Keratinocyte (primary cell): ENCODE measurements at regions not wholly inside any gene's neighbourhood (a gene's known extent, or its start where the extent isn't known, plus 50 kb on each side); places are given as distances from the start of the nearest gene placed in this dataset.

ENCODE experiments used
- CTCF ChIP-seq, 3 experiments: IDR thresholded peaks in 1 of 3; conservative IDR thresholded peaks in 1 of 3; optimal IDR thresholded peaks in 1 of 3; 2 replicates in 2 of 3; 3 replicates in 1 of 3; pipeline versions ENCODE3 to v1.5.1; 2011; ENCODE audit warnings: low read length in 3 of 3, mild to moderate bottlenecking in 3 of 3, moderate library complexity in 2 of 3, control low read depth in 1 of 3, inconsistent platforms in 1 of 3; ENCODE audit not compliant: insufficient read depth in 2 of 3; ENCODE audit errors: extremely low read depth in 1 of 3
- EZH2 ChIP-seq: IDR thresholded peaks from one replicate; pipeline ENCODE4 v1.6.1; 2012; ENCODE audit warnings: inconsistent platforms, mild to moderate bottlenecking, low read length, moderate library complexity

DNA sequence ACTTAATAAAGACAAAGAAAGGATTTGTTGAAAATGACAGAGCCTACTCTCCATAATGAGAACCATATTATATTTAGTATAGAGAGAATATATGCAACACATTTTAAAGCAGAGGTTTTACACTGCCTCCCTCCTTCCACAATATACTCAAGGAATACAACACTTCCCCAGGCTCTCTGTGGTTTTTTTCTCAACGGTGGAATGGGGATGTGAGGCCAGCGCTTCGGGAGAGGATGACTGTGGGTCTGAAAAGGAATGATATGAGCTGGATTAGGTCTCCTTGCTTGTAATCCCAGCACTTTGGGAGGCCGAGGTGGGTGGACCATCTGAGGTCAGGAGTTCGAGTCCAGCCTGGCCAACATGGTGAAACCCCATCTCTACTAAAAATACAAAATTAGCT, 348.7 kb upstream of the KLF3 start:
- TF ChIP-seq CTCF (optimal IDR thresholded peaks at IDR 0.05 in 1 of 3, IDR thresholded peaks at IDR 0.05 in 1 of 3, conservative IDR thresholded peaks at IDR 0.05 in 1 of 3; ENCODE audit: extremely low read depth in 1 of 3, insufficient read depth in 2 of 3, low read length in 3 of 3) (no peak), EZH2 (no peak)
